ENCODE measurements at regions not wholly inside any gene's neighbourhood (a gene's known extent, or its start where the extent isn't known, plus 50 kb on each side); places are given as distances from the start of the nearest gene placed in this dataset.

GRCh38 chr6:21710216-21710615 lies 116.7 kb downstream of the SOX4 start:
- no peak for TF ChIP-seq CTCF (IDR thresholded peaks at IDR 0.05; ENCODE audit: low read depth, low read length, poor library complexity, severe bottlenecking)
- TF ChIP-seq EZH2phosphoT487 (IDR thresholded peaks at IDR 0.05; ENCODE audit: borderline replicate concordance, low read length) = no peak

Data from DOHH2 (cell line).